ENCODE measurements at regions not wholly inside any gene's neighbourhood (a gene's known extent, or its start where the extent isn't known, plus 50 kb on each side); places are given as distances from the start of the nearest gene placed in this dataset.
"Not testable (repeated sequence)": the region's sequence is repeated elsewhere in the genome, so short reads cannot be mapped to it uniquely, and the experiment has no call there.

- TF ChIP-seq EZH2phosphoT487 (IDR thresholded peaks at IDR 0.05; ENCODE audit: borderline replicate concordance, low read depth); CTCF (IDR thresholded peaks at IDR 0.05); FOXM1 (IDR thresholded peaks at IDR 0.05; ENCODE audit: low read depth); JUND (IDR thresholded peaks at IDR 0.05); POLR2AphosphoS5 (IDR thresholded peaks at IDR 0.05; ENCODE audit: low read depth, low read length); TAF1 (IDR thresholded peaks at IDR 0.05; ENCODE audit: borderline replicate concordance, low read depth, low read length); REST (IDR thresholded peaks at IDR 0.05; ENCODE audit: low read depth, low read length); GABPA (IDR thresholded peaks at IDR 0.05; ENCODE audit: low read depth); EP300 (IDR thresholded peaks at IDR 0.05; ENCODE audit: borderline replicate concordance in 1 of 2, low read depth in 1 of 2, low read length in 1 of 2); USF1 (IDR thresholded peaks at IDR 0.05; ENCODE audit: borderline replicate concordance, low read depth); MAX (IDR thresholded peaks at IDR 0.05; ENCODE audit: low read depth): not testable (repeated sequence)
These were observed 617.4 kb downstream of the CDH8 start for GRCh38 chr16:61418802-61419201.

All from SK-N-SH (cell line).